ENCODE measurements at regions not wholly inside any gene's neighbourhood (a gene's known extent, or its start where the extent isn't known, plus 50 kb on each side); places are given as distances from the start of the nearest gene placed in this dataset.

- no peak for DNase-seq
Observed at GRCh38 chr12:116495260-116495659, 63.9 kb upstream of the MAP1LC3B2 start.

- DNase-seq = no peak
Observed at GRCh38 chr12:116497051-116497591, 62.1 kb upstream of the MAP1LC3B2 start.

GRCh38 chr12:116498471-116498870 is 60.7 kb upstream of the MAP1LC3B2 start:
- no peak for DNase-seq

GRCh38 chr12:116502141-116502725 is 56.9 kb upstream of the MAP1LC3B2 start:
- DNase-seq = no peak

DNA sequence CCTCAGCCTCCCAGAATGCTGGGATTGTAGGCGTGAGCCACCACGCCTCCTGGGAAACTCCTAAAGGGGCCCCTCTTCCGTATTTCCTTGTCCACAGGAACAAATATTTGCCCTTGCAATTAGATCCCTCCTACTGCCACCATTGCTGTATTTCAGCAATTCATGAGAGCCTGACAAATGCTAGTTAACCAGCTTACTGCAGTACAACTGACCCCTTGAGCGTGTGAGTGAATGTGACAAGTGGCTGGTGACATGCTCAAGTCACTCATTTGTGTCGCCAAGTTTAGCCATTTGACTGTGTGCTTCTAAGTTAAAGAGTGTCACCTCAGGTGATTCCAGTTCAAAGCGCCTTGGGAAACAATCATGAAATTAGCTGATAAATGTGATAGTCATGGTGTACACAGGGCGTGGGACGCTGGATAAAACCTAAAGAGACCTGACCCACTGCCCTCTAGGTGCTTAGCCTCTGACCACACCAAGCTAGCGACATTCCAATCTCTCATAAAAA is 56.1 kb upstream of the MAP1LC3B2 start:
- DNase-seq = no peak

GRCh38 chr12:116504438-116504837 is 54.7 kb upstream of the MAP1LC3B2 start:
- DNase-seq = no peak

GRCh38 chr12:116506697-116507064 is 52.5 kb upstream of the MAP1LC3B2 start:
- no peak for DNase-seq

DNA sequence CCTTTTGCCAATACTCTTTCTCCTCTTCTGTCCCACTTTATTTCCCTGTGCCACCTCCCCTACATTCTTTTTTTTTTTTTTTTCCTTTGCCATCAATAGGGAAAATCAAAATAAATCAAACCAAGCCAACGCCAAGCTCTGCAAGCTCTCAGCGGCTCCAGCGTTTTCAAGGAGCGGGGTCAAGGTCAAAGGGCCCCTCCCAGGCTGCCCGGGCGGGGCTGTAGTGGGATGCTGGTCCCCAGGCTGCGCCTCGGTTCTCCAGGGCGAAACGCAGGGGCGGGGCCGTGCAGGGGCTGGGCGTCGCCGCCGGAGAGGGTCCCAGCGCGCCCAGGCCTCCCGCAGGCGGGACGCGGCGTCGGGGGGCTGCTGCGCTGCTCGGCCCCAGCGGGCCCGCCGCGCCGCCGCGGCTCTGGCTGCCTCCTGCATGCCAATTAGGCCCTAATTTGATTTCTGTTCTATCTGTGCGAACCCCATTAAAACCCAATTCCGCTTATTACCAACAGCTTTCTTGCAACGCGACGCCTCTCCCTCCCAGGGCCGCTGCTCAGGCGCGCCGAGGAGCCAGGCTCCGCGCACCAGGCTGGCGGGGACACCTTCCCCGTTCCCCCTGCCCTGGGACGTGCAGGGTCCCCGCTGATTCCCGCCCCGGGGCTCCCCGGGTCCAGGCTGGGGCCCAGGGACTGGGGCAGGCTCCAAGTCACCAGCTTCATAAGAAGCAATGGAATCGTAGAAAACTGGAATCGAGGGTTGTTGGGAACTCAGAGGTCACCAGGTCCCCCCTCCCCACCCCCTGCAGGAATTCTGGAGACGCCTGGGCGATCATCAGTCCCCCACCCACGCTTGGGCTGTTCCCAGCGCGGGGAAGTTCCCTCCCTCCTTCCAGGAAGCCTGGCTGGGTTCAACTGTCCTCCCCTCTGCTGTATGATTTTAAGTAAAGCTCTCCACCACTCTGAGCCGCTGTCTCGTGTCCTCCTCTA is 50.7 kb upstream of the MAP1LC3B2 start:
- no peak for DNase-seq
